HG02840 (cell line): ENCODE measurements at regions not wholly inside any gene's neighbourhood (a gene's known extent, or its start where the extent isn't known, plus 50 kb on each side); places are given as distances from the start of the nearest gene placed in this dataset.
"Not testable (repeated sequence)": the region's sequence is repeated elsewhere in the genome, so short reads cannot be mapped to it uniquely, and the experiment has no call there.

Experiments used
- ATAC-seq: cut with Tn5 transposase; IDR thresholded peaks from one replicate; pipeline ENCODE4 v1.9.1; 2021; ENCODE audit warnings: mild to moderate bottlenecking, moderate library complexity, moderate number of reproducible peaks; ENCODE audit not compliant: unreplicated experiment, low FRiP score

- no peak for ATAC-seq
Observed at GRCh38 chr14:41549821-41550607, 56.7 kb upstream of the LRFN5 start.

GRCh38 chr14:41549282-41549681 lies 57.4 kb upstream of the LRFN5 start:
- ATAC-seq = no peak

GRCh38 chr14:41548666-41549065 lies 58.0 kb upstream of the LRFN5 start:
- ATAC-seq = no peak

GRCh38 chr14:41541333-41541732 lies 65.3 kb upstream of the LRFN5 start:
- no peak for ATAC-seq

- ATAC-seq = no peak
Observed at GRCh38 chr14:41532255-41532654, 74.4 kb upstream of the LRFN5 start.

- no peak for ATAC-seq
Observed at GRCh38 chr14:41521891-41522290, 84.8 kb upstream of the LRFN5 start.

- not testable (repeated sequence) for ATAC-seq
Observed at GRCh38 chr14:41518030-41518429, 88.6 kb upstream of the LRFN5 start.

GRCh38 chr14:41506552-41506951 lies 100.1 kb upstream of the LRFN5 start:
- no peak for ATAC-seq

- no peak for ATAC-seq
Observed at GRCh38 chr14:41505491-41505890, 101.2 kb upstream of the LRFN5 start.

- no peak for ATAC-seq
Observed at GRCh38 chr14:41498959-41499358, 107.7 kb upstream of the LRFN5 start.

- ATAC-seq = no peak
Observed at GRCh38 chr14:41490323-41490722, 116.4 kb upstream of the LRFN5 start.

- no peak for ATAC-seq
Observed at GRCh38 chr14:41489315-41489972, 117.2 kb upstream of the LRFN5 start.

- ATAC-seq = no peak
Observed at GRCh38 chr14:41488401-41488800, 118.3 kb upstream of the LRFN5 start.

GRCh38 chr14:41482861-41483260 lies 123.8 kb upstream of the LRFN5 start:
- ATAC-seq = no peak

GRCh38 chr14:41476526-41476925 lies 130.2 kb upstream of the LRFN5 start:
- no peak for ATAC-seq

GRCh38 chr14:41461380-41461779 lies 145.3 kb upstream of the LRFN5 start:
- no peak for ATAC-seq

- no peak for ATAC-seq
Observed at GRCh38 chr14:41457393-41457792, 149.3 kb upstream of the LRFN5 start.

GRCh38 chr14:41449066-41449465 lies 157.6 kb upstream of the LRFN5 start:
- no peak for ATAC-seq

- ATAC-seq = no peak
Observed at GRCh38 chr14:41446008-41446407, 160.7 kb upstream of the LRFN5 start.

GRCh38 chr14:41423503-41423902 lies 183.2 kb upstream of the LRFN5 start:
- no peak for ATAC-seq

- not testable (repeated sequence) for ATAC-seq
Observed at GRCh38 chr14:41421308-41421707, 185.4 kb upstream of the LRFN5 start.

GRCh38 chr14:41419709-41420108 lies 187.0 kb upstream of the LRFN5 start:
- no peak for ATAC-seq
